ENCODE measurements at regions not wholly inside any gene's neighbourhood (a gene's known extent, or its start where the extent isn't known, plus 50 kb on each side); places are given as distances from the start of the nearest gene placed in this dataset.

DNA sequence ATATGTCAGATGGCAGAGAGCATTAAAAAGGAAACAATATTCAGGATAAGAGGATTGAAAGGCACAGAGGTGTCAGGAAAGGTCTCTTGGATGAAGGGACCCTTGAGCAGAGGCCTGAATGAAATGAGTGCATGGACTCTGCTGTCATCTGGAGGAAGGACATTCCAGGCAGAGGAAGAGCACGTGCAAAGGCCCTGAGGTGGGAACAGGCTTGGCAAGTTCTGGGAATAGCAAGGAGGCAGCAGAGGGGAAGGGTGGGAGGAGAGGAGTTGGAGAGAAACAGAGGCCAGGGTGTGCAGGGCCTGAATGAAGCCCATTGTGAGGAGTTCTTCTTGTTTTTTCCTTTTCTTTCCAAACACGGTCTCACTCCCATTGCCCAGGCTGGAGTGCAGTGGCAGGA, 59.0 kb upstream of the RUNX3 start:
- ATAC-seq: no peak

DNA sequence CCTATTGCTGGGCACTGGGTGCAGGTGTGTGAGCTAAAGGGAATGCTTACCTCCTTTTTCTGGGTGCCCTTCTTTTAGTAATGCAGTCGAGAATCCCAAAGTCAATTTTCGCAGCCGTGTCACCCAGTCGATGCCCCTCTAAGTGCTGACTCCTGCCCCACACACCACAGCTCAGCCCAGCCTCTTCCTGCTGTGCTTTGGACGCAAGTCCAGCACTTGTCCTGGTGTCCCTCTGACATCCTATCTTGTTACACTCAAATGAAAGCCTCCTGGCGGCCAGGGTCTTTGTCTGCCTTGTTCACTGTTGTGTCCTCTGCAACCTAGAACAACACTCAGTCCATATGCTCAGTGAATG, 58.5 kb upstream of the RUNX3 start:
- no peak overlapping the region for H3K4me3 ChIP-seq
- no peaks in the 10 kb centered on the region for H3K36me3 ChIP-seq (ENCODE audit: low read depth)
- no peaks in the 10 kb centered on the region for H3K9me3 ChIP-seq
- TF ChIP-seq, protein P1, sequence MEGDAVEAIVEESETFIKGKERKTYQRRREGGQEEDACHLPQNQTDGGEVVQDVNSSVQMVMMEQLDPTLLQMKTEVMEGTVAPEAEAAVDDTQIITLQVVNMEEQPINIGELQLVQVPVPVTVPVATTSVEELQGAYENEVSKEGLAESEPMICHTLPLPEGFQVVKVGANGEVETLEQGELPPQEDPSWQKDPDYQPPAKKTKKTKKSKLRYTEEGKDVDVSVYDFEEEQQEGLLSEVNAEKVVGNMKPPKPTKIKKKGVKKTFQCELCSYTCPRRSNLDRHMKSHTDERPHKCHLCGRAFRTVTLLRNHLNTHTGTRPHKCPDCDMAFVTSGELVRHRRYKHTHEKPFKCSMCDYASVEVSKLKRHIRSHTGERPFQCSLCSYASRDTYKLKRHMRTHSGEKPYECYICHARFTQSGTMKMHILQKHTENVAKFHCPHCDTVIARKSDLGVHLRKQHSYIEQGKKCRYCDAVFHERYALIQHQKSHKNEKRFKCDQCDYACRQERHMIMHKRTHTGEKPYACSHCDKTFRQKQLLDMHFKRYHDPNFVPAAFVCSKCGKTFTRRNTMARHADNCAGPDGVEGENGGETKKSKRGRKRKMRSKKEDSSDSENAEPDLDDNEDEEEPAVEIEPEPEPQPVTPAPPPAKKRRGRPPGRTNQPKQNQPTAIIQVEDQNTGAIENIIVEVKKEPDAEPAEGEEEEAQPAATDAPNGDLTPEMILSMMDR (IDR thresholded peaks at IDR 0.05): no peak
- DNase-seq (no peak), ATAC-seq (no peak)
- no peaks in the 10 kb centered on the region for H3K4me1 ChIP-seq (ENCODE audit: low read depth)
- intact Hi-C loops (cut with DNase I, micrococcal nuclease): no loop called here

More for the DNA sequence above, 59.0 kb upstream of the RUNX3 start:
- DNase-seq: no peak
- no peak overlapping the region for H3K4me3 ChIP-seq
- intact Hi-C loops (cut with DNase I, micrococcal nuclease): no loop called here
- TF ChIP-seq, protein P1 (IDR thresholded peaks at IDR 0.05): no peak
- H3K9me3 ChIP-seq: no peaks in the 10 kb centered on the region
- no peaks in the 10 kb centered on the region for H3K4me1 ChIP-seq (ENCODE audit: low read depth)
- no peaks in the 10 kb centered on the region for H3K36me3 ChIP-seq (ENCODE audit: low read depth)

DNA sequence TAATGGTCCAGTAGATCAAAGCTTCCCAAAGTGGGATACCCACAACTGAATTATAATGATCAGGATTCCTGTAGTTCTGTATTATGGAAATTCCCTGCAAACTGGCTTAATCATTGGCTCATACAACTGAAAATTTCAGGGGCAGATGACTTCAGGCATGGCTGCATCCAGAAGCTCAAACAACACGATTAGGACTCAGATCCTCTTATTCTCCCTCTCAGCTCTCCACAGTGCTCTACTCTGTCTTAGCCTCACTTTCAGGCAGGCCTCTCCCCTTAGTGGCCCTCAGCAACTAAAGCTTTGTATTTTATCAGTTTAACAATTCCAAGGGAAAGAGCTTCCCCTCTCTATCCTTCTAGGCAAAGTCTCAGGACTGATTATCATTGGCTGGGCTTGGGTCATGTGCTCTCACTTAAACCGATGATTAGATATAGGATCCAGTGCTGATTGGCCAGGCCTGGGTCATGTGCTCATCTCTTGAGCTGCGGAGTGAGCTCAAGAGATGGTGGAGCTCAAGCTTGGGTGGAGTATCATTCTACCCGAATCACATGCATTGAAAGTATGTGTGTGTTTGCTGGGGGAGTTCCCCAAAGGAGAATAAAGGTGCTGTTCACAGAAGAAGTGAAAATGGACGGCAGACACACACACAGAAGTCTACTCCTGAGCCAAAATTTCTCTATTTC, 57.9 kb upstream of the RUNX3 start:
- ATAC-seq (no peak), DNase-seq (no peak)
- H3K36me3 ChIP-seq (ENCODE audit: low read depth): no peaks in the 10 kb centered on the region
- intact Hi-C loops (cut with DNase I, micrococcal nuclease): no loop called here
- TF ChIP-seq, protein P1 (IDR thresholded peaks at IDR 0.05): no peak
- H3K4me3 ChIP-seq: no peak overlapping the region
- no peaks in the 10 kb centered on the region for H3K4me1 ChIP-seq (ENCODE audit: low read depth)
- H3K9me3 ChIP-seq: no peaks in the 10 kb centered on the region

DNA sequence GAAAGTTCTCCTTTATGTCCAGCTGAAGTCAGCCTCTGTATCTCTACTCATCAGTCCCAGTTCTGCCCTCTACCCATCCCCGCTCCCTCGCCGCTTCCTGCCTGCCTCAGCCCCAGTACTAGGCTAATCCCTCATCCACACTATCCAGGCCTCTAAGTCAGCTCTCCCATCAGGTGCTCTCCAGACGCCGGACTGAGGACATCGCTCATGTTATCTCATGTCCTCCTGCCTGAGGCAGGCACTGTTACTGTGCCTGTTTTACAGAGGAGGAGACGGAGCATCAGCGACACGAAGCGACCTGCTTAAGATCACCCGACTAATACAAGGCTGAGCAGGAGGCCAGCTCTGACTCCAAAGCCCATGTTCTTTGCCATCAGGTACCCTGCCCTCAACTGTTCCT, 57.3 kb upstream of the RUNX3 start:
- no peaks in the 10 kb centered on the region for H3K9me3 ChIP-seq
- no peak overlapping the region for H3K4me3 ChIP-seq
- TF ChIP-seq, protein P1 (IDR thresholded peaks at IDR 0.05): no peak
- intact Hi-C loops (cut with DNase I, micrococcal nuclease): no loop called here
- no peaks in the 10 kb centered on the region for H3K4me1 ChIP-seq (ENCODE audit: low read depth)
- ATAC-seq (no peak), DNase-seq (no peak)
- no peaks in the 10 kb centered on the region for H3K36me3 ChIP-seq (ENCODE audit: low read depth)

DNA sequence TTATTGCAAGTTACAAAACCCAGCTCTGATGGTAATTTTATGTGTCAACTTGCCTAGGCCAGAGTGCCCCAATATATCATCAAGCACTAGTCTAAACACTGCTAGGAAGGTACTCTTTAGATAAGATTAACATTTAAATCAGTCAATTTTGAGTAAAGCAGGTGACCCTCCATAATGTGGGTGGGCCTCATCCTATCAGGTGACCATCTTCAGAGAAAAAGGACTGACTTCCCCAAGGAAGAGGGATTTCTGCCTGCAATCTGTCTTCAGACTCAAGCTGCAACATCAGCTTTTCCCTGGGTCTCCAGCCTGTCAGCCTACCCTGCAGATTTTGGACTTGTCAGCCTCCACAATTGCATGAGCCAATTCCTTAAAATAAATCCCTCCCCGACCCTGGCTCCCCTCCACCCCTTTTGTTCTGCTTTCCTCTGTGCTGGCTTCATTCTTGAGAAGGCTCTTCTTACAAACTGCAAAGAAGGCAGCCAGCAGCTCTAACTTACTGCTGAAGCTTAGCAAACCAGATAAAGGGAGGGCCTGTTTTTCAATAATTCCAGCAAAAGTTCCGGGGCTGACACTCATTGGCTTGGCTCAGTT, 56.4 kb upstream of the RUNX3 start:
- DNase-seq (no peak), ATAC-seq (no peak)
- Histone ChIP-seq H3K36me3 (ENCODE audit: low read depth) (no peaks in the 10 kb centered on the region), H3K4me3 (no peak overlapping the region), H3K9me3 (no peaks in the 10 kb centered on the region), H3K4me1 (ENCODE audit: low read depth) (no peaks in the 10 kb centered on the region)
- intact Hi-C loops (cut with DNase I, micrococcal nuclease): no loop called here
- TF ChIP-seq, protein P1 (IDR thresholded peaks at IDR 0.05): no peak

Data from mucosa of descending colon (tissue), 3 donors.